ENCODE measurements at regions not wholly inside any gene's neighbourhood (a gene's known extent, or its start where the extent isn't known, plus 50 kb on each side); places are given as distances from the start of the nearest gene placed in this dataset.

DNA sequence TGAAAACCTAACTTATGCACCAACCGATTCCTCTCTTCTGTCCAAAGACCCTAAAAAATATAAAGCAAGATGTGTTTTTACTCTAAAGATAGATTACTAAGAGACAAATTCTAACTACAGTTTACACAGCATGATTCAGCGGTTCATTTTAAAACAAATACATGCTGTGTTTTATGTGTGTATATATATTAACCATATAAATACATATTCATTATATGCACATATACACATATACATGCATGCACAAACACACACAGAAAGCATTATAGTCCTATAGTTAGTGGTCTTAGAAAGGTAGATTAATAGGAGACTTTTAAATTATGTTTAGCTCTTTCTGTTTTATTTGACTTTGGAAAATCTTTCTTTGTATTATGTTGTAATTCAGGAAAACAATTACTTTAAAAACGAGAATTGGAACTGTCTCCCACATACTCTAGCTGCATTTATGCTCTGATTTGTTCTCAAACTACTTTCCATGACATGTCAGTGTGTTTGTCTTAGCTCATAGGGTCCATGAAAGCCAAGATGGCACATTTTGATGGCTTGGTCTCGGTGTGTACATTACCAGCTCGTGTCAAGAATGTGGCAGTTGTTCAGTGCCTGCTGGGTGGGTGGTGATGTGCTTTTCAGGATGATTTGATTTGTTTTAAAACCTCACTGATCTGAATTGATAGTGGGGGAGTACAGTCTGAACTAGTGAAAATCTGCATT is 548.8 kb upstream of the SALL1 start:
- no peak overlapping the region for H3K4me3 ChIP-seq (ENCODE audit: control insufficient read depth in 1 of 7, extremely low read depth in 1 of 7, insufficient read depth in 4 of 7, low read depth in 2 of 7, low read length in 6 of 7)
- POLR2A ChIA-PET = no interaction called here
- H3K36me3 ChIP-seq (ENCODE audit: control insufficient read depth in 4 of 4, insufficient read depth in 4 of 4, low read length in 3 of 4) = no peaks in the 10 kb centered on the region
- no peaks in the 10 kb centered on the region for H3K4me1 ChIP-seq (ENCODE audit: control extremely low read depth in 1 of 4, control insufficient read depth in 4 of 4, insufficient read depth in 4 of 4, low read length in 3 of 4)
- DNase-seq = no peak
- WGBS (ENCODE audit: insufficient coverage) = 100% methylated on average over 2 of the region's 5 CpGs
- peaks cover 0 to 3% (median 0%) of the 10 kb centered on the region in 5 experiments for H3K9me3 ChIP-seq (ENCODE audit: control extremely low read depth in 1 of 5, control insufficient read depth in 4 of 5, insufficient read depth in 2 of 5, low read depth in 1 of 5, low read length in 4 of 5)
- H3K27ac ChIP-seq (ENCODE audit: insufficient read depth in 1 of 2, low read depth in 1 of 2, low read length in 2 of 2, poor library complexity in 1 of 2, severe bottlenecking in 2 of 2) = no peak overlapping the region
- no peaks in the 10 kb centered on the region for H3K27me3 ChIP-seq (replicated peaks in 2 of 5; ENCODE audit: control insufficient read depth in 4 of 5, insufficient read depth in 5 of 5, low read length in 4 of 5)
- CTCF ChIA-PET = no interaction called here

DNA sequence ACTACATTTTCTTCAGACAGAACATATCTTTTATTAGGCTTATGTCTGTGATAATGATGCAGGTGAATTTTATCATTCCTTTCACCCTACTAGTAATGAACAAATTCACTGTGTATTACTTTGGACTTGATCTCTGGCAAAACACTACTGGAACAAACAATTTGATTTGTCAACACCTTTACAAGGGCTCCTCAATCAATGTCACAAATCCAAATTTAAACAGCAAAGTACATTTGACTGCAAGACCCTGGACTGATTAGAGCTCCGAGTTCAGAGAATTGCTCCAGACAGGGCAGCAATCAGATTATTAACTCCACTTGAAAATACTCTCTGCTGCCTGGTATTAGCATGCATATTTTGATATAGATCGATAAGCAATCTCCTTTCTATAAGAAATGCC is 547.6 kb upstream of the SALL1 start:
- CTCF ChIA-PET = no interaction called here

GRCh38 chr16:51697454-51697853 is 546.4 kb upstream of the SALL1 start:
- ChIA-PET CTCF (no interaction called here), POLR2A (no interaction called here)
- Histone ChIP-seq H3K9me3 (ENCODE audit: control extremely low read depth in 1 of 5, control insufficient read depth in 4 of 5, insufficient read depth in 2 of 5, low read depth in 1 of 5, low read length in 4 of 5) (peaks cover 0 to 2% (median 0%) of the 10 kb centered on the region in 5 experiments), H3K4me3 (ENCODE audit: control insufficient read depth in 1 of 7, extremely low read depth in 1 of 7, insufficient read depth in 4 of 7, low read depth in 2 of 7, low read length in 6 of 7) (no peak overlapping the region), H3K36me3 (ENCODE audit: control insufficient read depth in 4 of 4, insufficient read depth in 4 of 4, low read length in 3 of 4) (no peaks in the 10 kb centered on the region), H3K4me1 (ENCODE audit: control extremely low read depth in 1 of 4, control insufficient read depth in 4 of 4, insufficient read depth in 4 of 4, low read length in 3 of 4) (no peaks in the 10 kb centered on the region), H3K27ac (ENCODE audit: insufficient read depth in 1 of 2, low read depth in 1 of 2, low read length in 2 of 2, poor library complexity in 1 of 2, severe bottlenecking in 2 of 2) (no peak overlapping the region), H3K27me3 (replicated peaks in 2 of 5; ENCODE audit: control insufficient read depth in 4 of 5, insufficient read depth in 5 of 5, low read length in 4 of 5) (no peaks in the 10 kb centered on the region)
- no peak for DNase-seq
- WGBS (ENCODE audit: insufficient coverage) = 14% methylated on average over 1 of the region's 2 CpGs

More for the DNA sequence above, 547.6 kb upstream of the SALL1 start:
- H3K9me3 ChIP-seq (ENCODE audit: control extremely low read depth in 1 of 5, control insufficient read depth in 4 of 5, insufficient read depth in 2 of 5, low read depth in 1 of 5, low read length in 4 of 5) = peaks cover 0 to 2% (median 0%) of the 10 kb centered on the region in 5 experiments
- 89% methylated on average over 1 of the region's 2 CpGs for WGBS (ENCODE audit: insufficient coverage)
- no peaks in the 10 kb centered on the region for H3K36me3 ChIP-seq (ENCODE audit: control insufficient read depth in 4 of 4, insufficient read depth in 4 of 4, low read length in 3 of 4)
- H3K27ac ChIP-seq (ENCODE audit: insufficient read depth in 1 of 2, low read depth in 1 of 2, low read length in 2 of 2, poor library complexity in 1 of 2, severe bottlenecking in 2 of 2) = no peak overlapping the region
- no peak overlapping the region for H3K4me3 ChIP-seq (ENCODE audit: control insufficient read depth in 1 of 7, extremely low read depth in 1 of 7, insufficient read depth in 4 of 7, low read depth in 2 of 7, low read length in 6 of 7)
- POLR2A ChIA-PET = no interaction called here
- H3K4me1 ChIP-seq (ENCODE audit: control extremely low read depth in 1 of 4, control insufficient read depth in 4 of 4, insufficient read depth in 4 of 4, low read length in 3 of 4) = no peaks in the 10 kb centered on the region
- no peak for DNase-seq
- no peaks in the 10 kb centered on the region for H3K27me3 ChIP-seq (replicated peaks in 2 of 5; ENCODE audit: control insufficient read depth in 4 of 5, insufficient read depth in 5 of 5, low read length in 4 of 5)

- no peaks in the 10 kb centered on the region for H3K27me3 ChIP-seq (replicated peaks in 2 of 5; ENCODE audit: control insufficient read depth in 4 of 5, insufficient read depth in 5 of 5, low read length in 4 of 5)
- ChIA-PET POLR2A (no interaction called here), CTCF (no interaction called here)
- H3K27ac ChIP-seq (ENCODE audit: insufficient read depth in 1 of 2, low read depth in 1 of 2, low read length in 2 of 2, poor library complexity in 1 of 2, severe bottlenecking in 2 of 2) = no peak overlapping the region
- WGBS (ENCODE audit: insufficient coverage) = 65% methylated on average over 3 of the region's 3 CpGs
- H3K4me1 ChIP-seq (ENCODE audit: control extremely low read depth in 1 of 4, control insufficient read depth in 4 of 4, insufficient read depth in 4 of 4, low read length in 3 of 4) = no peaks in the 10 kb centered on the region
- DNase-seq = no peak
- H3K9me3 ChIP-seq (ENCODE audit: control extremely low read depth in 1 of 5, control insufficient read depth in 4 of 5, insufficient read depth in 2 of 5, low read depth in 1 of 5, low read length in 4 of 5) = peaks cover 0 to 2% (median 0%) of the 10 kb centered on the region in 5 experiments
- H3K36me3 ChIP-seq (ENCODE audit: control insufficient read depth in 4 of 4, insufficient read depth in 4 of 4, low read length in 3 of 4) = no peaks in the 10 kb centered on the region
- H3K4me3 ChIP-seq (ENCODE audit: control insufficient read depth in 1 of 7, extremely low read depth in 1 of 7, insufficient read depth in 4 of 7, low read depth in 2 of 7, low read length in 6 of 7) = no peak overlapping the region
These were observed 545.3 kb upstream of the SALL1 start for GRCh38 chr16:51696376-51696775.

DNA sequence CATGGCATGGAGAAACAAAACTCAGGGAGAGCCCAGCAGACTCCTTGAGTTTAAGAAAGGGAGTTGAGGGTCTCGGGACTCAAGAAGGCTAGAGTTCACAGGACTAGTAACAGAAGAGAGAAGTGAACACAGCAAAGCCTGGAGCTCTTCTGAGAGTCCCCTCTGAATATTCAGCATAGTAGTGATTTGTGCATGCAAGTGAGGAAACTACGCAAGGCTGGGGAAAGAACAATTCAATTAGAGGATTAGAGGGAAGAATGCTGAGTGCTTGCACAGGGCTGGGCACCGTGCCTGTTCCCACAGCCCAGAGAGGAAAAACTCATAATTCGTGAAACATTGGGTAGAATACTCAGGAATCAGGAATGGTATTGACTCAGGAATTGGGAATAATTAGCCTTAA is 540.0 kb upstream of the SALL1 start:
- CTCF ChIA-PET = no interaction called here
- Histone ChIP-seq H3K4me3 (ENCODE audit: control insufficient read depth in 1 of 7, extremely low read depth in 1 of 7, insufficient read depth in 4 of 7, low read depth in 2 of 7, low read length in 6 of 7) (no peak overlapping the region), H3K4me1 (ENCODE audit: control extremely low read depth in 1 of 4, control insufficient read depth in 4 of 4, insufficient read depth in 4 of 4, low read length in 3 of 4) (no peaks in the 10 kb centered on the region), H3K36me3 (ENCODE audit: control insufficient read depth in 4 of 4, insufficient read depth in 4 of 4, low read length in 3 of 4) (no peaks in the 10 kb centered on the region), H3K27me3 (replicated peaks in 2 of 5; ENCODE audit: control insufficient read depth in 4 of 5, insufficient read depth in 5 of 5, low read length in 4 of 5) (no peaks in the 10 kb centered on the region), H3K9me3 (ENCODE audit: control extremely low read depth in 1 of 5, control insufficient read depth in 4 of 5, insufficient read depth in 2 of 5, low read depth in 1 of 5, low read length in 4 of 5) (peaks cover 0 to 10% (median 0%) of the 10 kb centered on the region in 5 experiments), H3K27ac (ENCODE audit: insufficient read depth in 1 of 2, low read depth in 1 of 2, low read length in 2 of 2, poor library complexity in 1 of 2, severe bottlenecking in 2 of 2) (no peak overlapping the region)
- WGBS (ENCODE audit: insufficient coverage) = 95% methylated on average over 2 of the region's 4 CpGs
- POLR2A ChIA-PET = no interaction called here
- no peak for DNase-seq

GRCh38 chr16:51685498-51685897 is 534.4 kb upstream of the SALL1 start:
- Histone ChIP-seq H3K9me3 (ENCODE audit: control extremely low read depth in 1 of 5, control insufficient read depth in 4 of 5, insufficient read depth in 2 of 5, low read depth in 1 of 5, low read length in 4 of 5) (peaks cover 0 to 2% (median 0%) of the 10 kb centered on the region in 5 experiments), H3K4me1 (ENCODE audit: control extremely low read depth in 1 of 4, control insufficient read depth in 4 of 4, insufficient read depth in 4 of 4, low read length in 3 of 4) (no peaks in the 10 kb centered on the region), H3K4me3 (ENCODE audit: control insufficient read depth in 1 of 7, extremely low read depth in 1 of 7, insufficient read depth in 4 of 7, low read depth in 2 of 7, low read length in 6 of 7) (no peak overlapping the region), H3K27me3 (replicated peaks in 2 of 5; ENCODE audit: control insufficient read depth in 4 of 5, insufficient read depth in 5 of 5, low read length in 4 of 5) (no peaks in the 10 kb centered on the region), H3K36me3 (ENCODE audit: control insufficient read depth in 4 of 4, insufficient read depth in 4 of 4, low read length in 3 of 4) (no peaks in the 10 kb centered on the region), H3K27ac (ENCODE audit: insufficient read depth in 1 of 2, low read depth in 1 of 2, low read length in 2 of 2, poor library complexity in 1 of 2, severe bottlenecking in 2 of 2) (no peak overlapping the region)
- no CpG with 5 or more reads among the region's 2 CpGs for WGBS (ENCODE audit: insufficient coverage)
- no peak for DNase-seq
- CTCF ChIA-PET = no interaction called here
- POLR2A ChIA-PET = no interaction called here

GRCh38 chr16:51683882-51684281 is 532.8 kb upstream of the SALL1 start:
- WGBS (ENCODE audit: insufficient coverage) = 44% methylated on average over 1 of the region's 1 CpG
- no peak for DNase-seq
- Histone ChIP-seq H3K4me3 (ENCODE audit: control insufficient read depth in 1 of 7, extremely low read depth in 1 of 7, insufficient read depth in 4 of 7, low read depth in 2 of 7, low read length in 6 of 7) (no peak overlapping the region), H3K9me3 (ENCODE audit: control extremely low read depth in 1 of 5, control insufficient read depth in 4 of 5, insufficient read depth in 2 of 5, low read depth in 1 of 5, low read length in 4 of 5) (no peaks in the 10 kb centered on the region), H3K4me1 (ENCODE audit: control extremely low read depth in 1 of 4, control insufficient read depth in 4 of 4, insufficient read depth in 4 of 4, low read length in 3 of 4) (no peaks in the 10 kb centered on the region), H3K36me3 (ENCODE audit: control insufficient read depth in 4 of 4, insufficient read depth in 4 of 4, low read length in 3 of 4) (no peaks in the 10 kb centered on the region), H3K27me3 (replicated peaks in 2 of 5; ENCODE audit: control insufficient read depth in 4 of 5, insufficient read depth in 5 of 5, low read length in 4 of 5) (no peaks in the 10 kb centered on the region), H3K27ac (ENCODE audit: insufficient read depth in 1 of 2, low read depth in 1 of 2, low read length in 2 of 2, poor library complexity in 1 of 2, severe bottlenecking in 2 of 2) (no peak overlapping the region)
- ChIA-PET POLR2A (no interaction called here), CTCF (no interaction called here)

Measured in common myeloid progenitor, CD34-positive (primary cell).